HepG2 (cell line): ENCODE measurements at regions not wholly inside any gene's neighbourhood (a gene's known extent, or its start where the extent isn't known, plus 50 kb on each side); places are given as distances from the start of the nearest gene placed in this dataset.
"Not testable (repeated sequence)": the region's sequence is repeated elsewhere in the genome, so short reads cannot be mapped to it uniquely, and the experiment has no call there.

ENCODE experiments used
- HMG20B ChIP-seq: conservative IDR thresholded peaks from 2 replicates; pipeline ENCODE4 v1.6.1; 2016; ENCODE audit warnings: missing genetic modification reagents, missing compliant biosample characterization
- KDM4B ChIP-seq: sonication (generic); formaldehyde crosslinking; IDR thresholded peaks from 2 replicates; pipeline ENCODE4 v1.4.0; 2020; ENCODE audit warnings: missing genetic modification reagents
- RAD21 ChIP-seq: fragments of 450-650 bp; formaldehyde crosslinking; IDR thresholded peaks from 2 replicates; pipeline ENCODE4 v1.5.0; 2020; ENCODE audit warnings: mild to moderate bottlenecking
- U2AF1 ChIP-seq: fragments of 200-400 bp; formaldehyde crosslinking; optimal IDR thresholded peaks from 2 replicates; pipeline ENCODE3; 2017; ENCODE audit warnings: mild to moderate bottlenecking, low read depth, low read length
- TF ChIP-seq, protein P1 (sequence below): sonication (generic); formaldehyde crosslinking; IDR thresholded peaks from 2 replicates; pipeline ENCODE4 v1.4.0; 2020; ENCODE audit warnings: missing genetic modification reagents
- TF ChIP-seq, protein P2 (sequence below): sonication (generic); formaldehyde crosslinking; IDR thresholded peaks from 2 replicates; pipeline ENCODE4 v1.4.0; 2020; ENCODE audit warnings: missing genetic modification reagents, borderline replicate concordance
- TF ChIP-seq, protein P3 (sequence below): sonication (generic); formaldehyde crosslinking; IDR thresholded peaks from 2 replicates; pipeline ENCODE4 v1.8.1; 2023; ENCODE audit warnings: mild to moderate bottlenecking, missing genetic modification reagents
- TF ChIP-seq, protein P4 (sequence below), 2 experiments: IDR thresholded peaks; 2 replicates each; pipeline ENCODE4 v1.6.1; 2011 to 2012; ENCODE audit warnings: low read length in 2 of 2, borderline replicate concordance in 1 of 2, low read depth in 1 of 2, mild to moderate bottlenecking in 1 of 2, moderate library complexity in 1 of 2

DNA sequence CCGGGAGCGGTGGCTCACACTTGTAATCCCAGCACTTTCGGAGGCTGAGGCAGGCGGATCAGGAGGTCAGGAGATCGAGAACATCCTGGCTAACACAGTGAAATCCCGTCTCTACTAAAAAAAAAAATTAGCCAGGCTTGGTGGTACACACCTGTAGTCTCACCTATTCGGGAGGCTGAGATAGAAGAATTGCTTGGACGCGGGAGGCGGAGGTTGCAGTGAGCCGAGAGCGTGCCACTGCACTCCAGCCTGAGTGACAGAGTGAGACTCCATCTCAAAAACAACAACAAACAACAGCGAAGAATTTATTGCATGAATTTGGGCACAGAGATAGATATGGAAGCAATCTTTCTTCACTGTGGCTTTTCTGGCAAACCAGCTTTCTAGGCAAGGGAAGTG lies 432.9 kb downstream of the STK39 start:
- not testable (repeated sequence) for TF ChIP-seq U2AF1; HMG20B (CRISPR knock-in tag); RAD21 (CRISPR knock-in tag); KDM4B
- TF ChIP-seq, protein P1, sequence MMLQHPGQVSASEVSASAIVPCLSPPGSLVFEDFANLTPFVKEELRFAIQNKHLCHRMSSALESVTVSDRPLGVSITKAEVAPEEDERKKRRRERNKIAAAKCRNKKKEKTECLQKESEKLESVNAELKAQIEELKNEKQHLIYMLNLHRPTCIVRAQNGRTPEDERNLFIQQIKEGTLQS (CRISPR knock-in tag) = not testable (repeated sequence)
- TF ChIP-seq, protein P2, sequence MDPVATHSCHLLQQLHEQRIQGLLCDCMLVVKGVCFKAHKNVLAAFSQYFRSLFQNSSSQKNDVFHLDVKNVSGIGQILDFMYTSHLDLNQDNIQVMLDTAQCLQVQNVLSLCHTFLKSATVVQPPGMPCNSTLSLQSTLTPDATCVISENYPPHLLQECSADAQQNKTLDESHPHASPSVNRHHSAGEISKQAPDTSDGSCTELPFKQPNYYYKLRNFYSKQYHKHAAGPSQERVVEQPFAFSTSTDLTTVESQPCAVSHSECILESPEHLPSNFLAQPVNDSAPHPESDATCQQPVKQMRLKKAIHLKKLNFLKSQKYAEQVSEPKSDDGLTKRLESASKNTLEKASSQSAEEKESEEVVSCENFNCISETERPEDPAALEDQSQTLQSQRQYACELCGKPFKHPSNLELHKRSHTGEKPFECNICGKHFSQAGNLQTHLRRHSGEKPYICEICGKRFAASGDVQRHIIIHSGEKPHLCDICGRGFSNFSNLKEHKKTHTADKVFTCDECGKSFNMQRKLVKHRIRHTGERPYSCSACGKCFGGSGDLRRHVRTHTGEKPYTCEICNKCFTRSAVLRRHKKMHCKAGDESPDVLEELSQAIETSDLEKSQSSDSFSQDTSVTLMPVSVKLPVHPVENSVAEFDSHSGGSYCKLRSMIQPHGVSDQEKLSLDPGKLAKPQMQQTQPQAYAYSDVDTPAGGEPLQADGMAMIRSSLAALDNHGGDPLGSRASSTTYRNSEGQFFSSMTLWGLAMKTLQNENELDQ (CRISPR knock-in tag) = not testable (repeated sequence)
- TF ChIP-seq, protein P3, sequence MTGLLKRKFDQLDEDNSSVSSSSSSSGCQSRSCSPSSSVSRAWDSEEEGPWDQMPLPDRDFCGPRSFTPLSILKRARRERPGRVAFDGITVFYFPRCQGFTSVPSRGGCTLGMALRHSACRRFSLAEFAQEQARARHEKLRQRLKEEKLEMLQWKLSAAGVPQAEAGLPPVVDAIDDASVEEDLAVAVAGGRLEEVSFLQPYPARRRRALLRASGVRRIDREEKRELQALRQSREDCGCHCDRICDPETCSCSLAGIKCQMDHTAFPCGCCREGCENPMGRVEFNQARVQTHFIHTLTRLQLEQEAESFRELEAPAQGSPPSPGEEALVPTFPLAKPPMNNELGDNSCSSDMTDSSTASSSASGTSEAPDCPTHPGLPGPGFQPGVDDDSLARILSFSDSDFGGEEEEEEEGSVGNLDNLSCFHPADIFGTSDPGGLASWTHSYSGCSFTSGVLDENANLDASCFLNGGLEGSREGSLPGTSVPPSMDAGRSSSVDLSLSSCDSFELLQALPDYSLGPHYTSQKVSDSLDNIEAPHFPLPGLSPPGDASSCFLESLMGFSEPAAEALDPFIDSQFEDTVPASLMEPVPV (CRISPR knock-in tag) = not testable (repeated sequence)
- TF ChIP-seq, protein P4, sequence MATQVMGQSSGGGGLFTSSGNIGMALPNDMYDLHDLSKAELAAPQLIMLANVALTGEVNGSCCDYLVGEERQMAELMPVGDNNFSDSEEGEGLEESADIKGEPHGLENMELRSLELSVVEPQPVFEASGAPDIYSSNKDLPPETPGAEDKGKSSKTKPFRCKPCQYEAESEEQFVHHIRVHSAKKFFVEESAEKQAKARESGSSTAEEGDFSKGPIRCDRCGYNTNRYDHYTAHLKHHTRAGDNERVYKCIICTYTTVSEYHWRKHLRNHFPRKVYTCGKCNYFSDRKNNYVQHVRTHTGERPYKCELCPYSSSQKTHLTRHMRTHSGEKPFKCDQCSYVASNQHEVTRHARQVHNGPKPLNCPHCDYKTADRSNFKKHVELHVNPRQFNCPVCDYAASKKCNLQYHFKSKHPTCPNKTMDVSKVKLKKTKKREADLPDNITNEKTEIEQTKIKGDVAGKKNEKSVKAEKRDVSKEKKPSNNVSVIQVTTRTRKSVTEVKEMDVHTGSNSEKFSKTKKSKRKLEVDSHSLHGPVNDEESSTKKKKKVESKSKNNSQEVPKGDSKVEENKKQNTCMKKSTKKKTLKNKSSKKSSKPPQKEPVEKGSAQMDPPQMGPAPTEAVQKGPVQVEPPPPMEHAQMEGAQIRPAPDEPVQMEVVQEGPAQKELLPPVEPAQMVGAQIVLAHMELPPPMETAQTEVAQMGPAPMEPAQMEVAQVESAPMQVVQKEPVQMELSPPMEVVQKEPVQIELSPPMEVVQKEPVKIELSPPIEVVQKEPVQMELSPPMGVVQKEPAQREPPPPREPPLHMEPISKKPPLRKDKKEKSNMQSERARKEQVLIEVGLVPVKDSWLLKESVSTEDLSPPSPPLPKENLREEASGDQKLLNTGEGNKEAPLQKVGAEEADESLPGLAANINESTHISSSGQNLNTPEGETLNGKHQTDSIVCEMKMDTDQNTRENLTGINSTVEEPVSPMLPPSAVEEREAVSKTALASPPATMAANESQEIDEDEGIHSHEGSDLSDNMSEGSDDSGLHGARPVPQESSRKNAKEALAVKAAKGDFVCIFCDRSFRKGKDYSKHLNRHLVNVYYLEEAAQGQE (IDR thresholded peaks at IDR 0.05; ENCODE audit: borderline replicate concordance in 1 of 2, low read depth in 1 of 2, low read length in 2 of 2) = not testable (repeated sequence)
